Vagina (tissue), 2 donors: ENCODE measurements at regions not wholly inside any gene's neighbourhood (a gene's known extent, or its start where the extent isn't known, plus 50 kb on each side); places are given as distances from the start of the nearest gene placed in this dataset.

ENCODE experiments used
- CTCF ChIP-seq, 3 experiments: fragments of 450-650 bp in 2 of 3; fragments of 200-600 bp in 1 of 3; sonication (generic) in 1 of 3; IDR thresholded peaks; one replicate each; pipeline ENCODE4 v1.5.1; 2017 to 2019; ENCODE audit warnings: antibody characterized with exemption in 3 of 3, mild to moderate bottlenecking in 2 of 3, moderate library complexity in 2 of 3
- POLR2A ChIP-seq, 2 donors: fragments of 450-650 bp; IDR thresholded peaks; one replicate each; pipeline ENCODE4 v1.6.1; 2017; ENCODE audit warnings: antibody characterized with exemption in 2 of 2, mild to moderate bottlenecking in 2 of 2, moderate library complexity in 2 of 2

GRCh38 chr16:79421126-79421525 lies 179.4 kb downstream of the MAF start:
- TF ChIP-seq CTCF (IDR thresholded peaks at IDR 0.05) (no peak), POLR2A (IDR thresholded peaks at IDR 0.05) (no peak)
